ENCODE measurements at regions not wholly inside any gene's neighbourhood (a gene's known extent, or its start where the extent isn't known, plus 50 kb on each side); places are given as distances from the start of the nearest gene placed in this dataset.

GRCh38 chr13:105491345-105491744 is 1044.1 kb downstream of the EFNB2 start:
- no peak for DNase-seq

GRCh38 chr13:105485081-105485480 is 1050.4 kb downstream of the EFNB2 start:
- DNase-seq = no peak

GRCh38 chr13:105474983-105475610 is 1060.4 kb downstream of the EFNB2 start:
- DNase-seq = no peak

- DNase-seq = no peak
Measured at GRCh38 chr13:105471673-105472072, 1063.8 kb downstream of the EFNB2 start.

GRCh38 chr13:105466376-105466775 is 1069.1 kb downstream of the EFNB2 start:
- no peak for DNase-seq

GRCh38 chr13:105465745-105466144 is 1069.7 kb downstream of the EFNB2 start, which contains the start of gene DAOA:
DAOA (plus strand) TSS chr13:105466045.
- DNase-seq = no peak

- no peak for DNase-seq
Measured at GRCh38 chr13:105465251-105465650, 1070.2 kb downstream of the EFNB2 start.

GRCh38 chr13:105464249-105464648 is 1071.2 kb downstream of the EFNB2 start:
- no peak for DNase-seq

- no peak for DNase-seq
Measured at GRCh38 chr13:105463011-105463501, 1072.4 kb downstream of the EFNB2 start.

- DNase-seq = no peak
Measured at GRCh38 chr13:105462098-105462497, 1073.4 kb downstream of the EFNB2 start.

- no peak for DNase-seq
Measured at GRCh38 chr13:105452895-105453294, 1082.6 kb downstream of the EFNB2 start.

GRCh38 chr13:105450784-105451183 is 1084.7 kb downstream of the EFNB2 start:
- DNase-seq = no peak

- DNase-seq = no peak
Measured at GRCh38 chr13:105448811-105449210, 1086.7 kb downstream of the EFNB2 start.

- no peak for DNase-seq
Measured at GRCh38 chr13:105446197-105446596, 1089.3 kb downstream of the EFNB2 start.

- no peak for DNase-seq
Measured at GRCh38 chr13:105445796-105446195, 1089.7 kb downstream of the EFNB2 start.

- no peak for DNase-seq
Measured at GRCh38 chr13:105442949-105443699, 1092.3 kb downstream of the EFNB2 start.

GRCh38 chr13:105442040-105442439 is 1093.4 kb downstream of the EFNB2 start:
- DNase-seq = no peak

GRCh38 chr13:105441051-105441750 is 1094.3 kb downstream of the EFNB2 start:
- DNase-seq = no peak

- DNase-seq = no peak
Measured at GRCh38 chr13:105436943-105437342, 1098.5 kb downstream of the EFNB2 start.

- DNase-seq = no peak
Measured at GRCh38 chr13:105432438-105432837, 1103.0 kb downstream of the EFNB2 start.

GRCh38 chr13:105428811-105429210 is 1106.7 kb downstream of the EFNB2 start:
- no peak for DNase-seq

- no peak for DNase-seq
Measured at GRCh38 chr13:105426441-105426840, 1109.0 kb downstream of the EFNB2 start.

- DNase-seq = no peak
Measured at GRCh38 chr13:105414639-105415038, 1120.8 kb downstream of the EFNB2 start.

- DNase-seq = no peak
Measured at GRCh38 chr13:105412171-105412570, 1123.3 kb downstream of the EFNB2 start.
